ENCODE measurements at regions not wholly inside any gene's neighbourhood (a gene's known extent, or its start where the extent isn't known, plus 50 kb on each side); places are given as distances from the start of the nearest gene placed in this dataset.

DNA sequence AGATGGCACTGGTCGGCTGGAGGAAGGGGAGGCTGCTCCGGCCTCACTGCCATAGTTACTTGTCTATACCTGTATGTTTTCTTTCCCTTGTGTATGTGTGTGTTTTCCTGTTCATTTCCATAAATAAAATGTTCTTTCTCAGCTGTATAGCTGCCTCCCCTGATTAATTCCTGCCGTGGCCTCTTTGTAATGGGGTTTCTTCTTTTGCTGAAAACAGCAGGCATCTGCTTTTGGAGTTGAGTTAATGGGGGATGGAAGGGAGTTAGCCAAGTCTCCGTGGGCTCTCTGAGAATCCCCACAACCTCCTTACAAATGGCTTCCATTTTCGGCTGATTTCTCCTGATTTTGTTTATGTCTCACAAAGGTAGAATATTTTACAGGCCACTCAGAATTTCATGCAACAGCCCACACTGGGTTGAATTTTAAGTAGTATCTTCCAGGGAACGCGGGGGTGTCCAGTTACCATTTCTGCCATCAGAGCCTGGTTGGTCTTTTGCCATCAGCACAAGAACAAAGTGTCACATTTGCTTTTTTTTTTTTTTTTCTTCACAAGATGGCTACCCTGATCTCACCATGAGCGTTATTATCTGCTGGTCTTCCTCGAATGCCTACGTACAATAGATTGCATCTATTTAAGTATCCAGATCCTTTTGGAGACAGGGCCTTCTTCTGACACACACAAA lies 88.1 kb upstream of the NRP1 start:
- H3K4me3 ChIP-seq (ENCODE audit: low read depth, low read length): no peak overlapping the region
- DNase-seq (ENCODE audit: low read depth): no peak
- TF ChIP-seq, protein P1, sequence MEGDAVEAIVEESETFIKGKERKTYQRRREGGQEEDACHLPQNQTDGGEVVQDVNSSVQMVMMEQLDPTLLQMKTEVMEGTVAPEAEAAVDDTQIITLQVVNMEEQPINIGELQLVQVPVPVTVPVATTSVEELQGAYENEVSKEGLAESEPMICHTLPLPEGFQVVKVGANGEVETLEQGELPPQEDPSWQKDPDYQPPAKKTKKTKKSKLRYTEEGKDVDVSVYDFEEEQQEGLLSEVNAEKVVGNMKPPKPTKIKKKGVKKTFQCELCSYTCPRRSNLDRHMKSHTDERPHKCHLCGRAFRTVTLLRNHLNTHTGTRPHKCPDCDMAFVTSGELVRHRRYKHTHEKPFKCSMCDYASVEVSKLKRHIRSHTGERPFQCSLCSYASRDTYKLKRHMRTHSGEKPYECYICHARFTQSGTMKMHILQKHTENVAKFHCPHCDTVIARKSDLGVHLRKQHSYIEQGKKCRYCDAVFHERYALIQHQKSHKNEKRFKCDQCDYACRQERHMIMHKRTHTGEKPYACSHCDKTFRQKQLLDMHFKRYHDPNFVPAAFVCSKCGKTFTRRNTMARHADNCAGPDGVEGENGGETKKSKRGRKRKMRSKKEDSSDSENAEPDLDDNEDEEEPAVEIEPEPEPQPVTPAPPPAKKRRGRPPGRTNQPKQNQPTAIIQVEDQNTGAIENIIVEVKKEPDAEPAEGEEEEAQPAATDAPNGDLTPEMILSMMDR (IDR thresholded peaks at IDR 0.05; ENCODE audit: insufficient read depth, low read depth, low read length, missing control alignments): no peak

DNA sequence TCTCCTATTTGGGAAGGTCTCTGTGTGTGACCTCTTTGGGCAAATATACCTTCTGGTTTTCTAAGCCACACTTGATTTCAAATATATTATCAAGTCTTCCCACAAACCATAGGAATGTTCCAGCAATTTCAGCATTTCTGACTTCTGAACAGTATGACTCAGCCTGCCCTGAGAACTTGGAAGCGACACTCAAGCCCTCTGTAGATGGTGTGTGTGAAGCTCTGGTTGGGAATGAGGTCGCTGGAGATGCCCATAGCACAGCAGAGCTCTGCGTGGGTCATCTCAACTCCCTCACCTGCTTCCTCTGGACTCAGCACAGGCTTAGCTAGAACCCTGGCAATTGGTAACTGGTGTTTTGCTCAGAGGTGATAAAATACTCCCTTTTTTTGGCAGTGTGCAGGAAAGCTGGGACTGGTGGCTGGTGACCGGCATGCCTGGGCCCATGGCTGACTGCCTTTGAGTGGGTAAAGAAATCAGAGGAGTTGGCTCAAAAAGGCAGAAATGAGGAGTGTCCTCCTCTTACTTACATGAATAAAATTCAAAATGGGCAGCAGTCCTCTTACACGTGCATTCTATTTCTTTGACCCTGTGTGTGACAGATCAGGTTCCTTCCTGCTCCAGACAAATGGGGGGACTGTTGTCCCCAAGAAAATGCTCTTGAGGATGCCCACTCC lies 87.5 kb upstream of the NRP1 start:
- TF ChIP-seq, protein P1 (IDR thresholded peaks at IDR 0.05; ENCODE audit: insufficient read depth, low read depth, low read length, missing control alignments): no peak
- no peak overlapping the region for H3K4me3 ChIP-seq (ENCODE audit: low read depth, low read length)
- no peak for DNase-seq (ENCODE audit: low read depth)

DNA sequence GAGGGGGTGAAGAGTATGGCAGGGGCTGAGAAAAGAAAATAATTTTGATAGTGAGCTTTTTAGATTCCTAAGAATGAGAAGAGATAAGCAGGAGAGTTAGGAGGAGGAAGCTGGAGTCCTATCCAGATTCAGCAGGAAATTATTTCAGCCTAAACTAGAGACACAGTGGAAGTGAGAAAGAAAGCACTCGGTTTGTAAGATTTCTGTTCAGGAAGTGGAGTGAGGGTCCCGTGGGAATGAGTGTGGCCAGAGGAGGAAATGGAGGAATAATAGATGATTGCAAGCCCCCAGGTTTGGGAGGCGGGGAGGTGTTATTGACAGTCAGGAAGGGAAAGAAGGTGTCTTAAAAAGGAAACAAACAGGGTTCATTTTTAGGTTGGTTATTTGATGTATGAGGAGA lies 84.8 kb upstream of the NRP1 start:
- TF ChIP-seq, protein P1 (IDR thresholded peaks at IDR 0.05; ENCODE audit: insufficient read depth, low read depth, low read length, missing control alignments): no peak
- no peak overlapping the region for H3K4me3 ChIP-seq (ENCODE audit: low read depth, low read length)
- DNase-seq (ENCODE audit: low read depth): no peak

DNA sequence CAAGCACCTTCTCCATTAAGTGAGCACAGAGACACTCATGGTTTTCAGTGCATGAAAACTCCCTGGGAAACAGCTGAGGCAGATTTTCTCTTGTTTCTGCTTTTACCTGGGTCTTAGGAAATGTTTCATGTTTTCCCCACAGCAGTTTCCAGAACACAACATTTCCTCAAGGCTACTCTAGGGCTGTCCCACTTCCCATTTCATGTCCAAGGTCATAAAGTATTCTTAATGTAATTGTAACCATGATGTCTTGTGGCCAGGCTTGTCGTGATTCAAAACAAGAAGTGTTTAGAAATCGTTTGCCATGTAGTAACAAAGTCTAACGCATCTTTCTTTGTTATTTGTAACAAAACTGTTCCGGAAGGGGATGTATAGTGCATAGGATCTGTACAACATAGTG lies 83.8 kb upstream of the NRP1 start:
- no peak overlapping the region for H3K4me3 ChIP-seq (ENCODE audit: low read depth, low read length)
- DNase-seq (ENCODE audit: low read depth): no peak
- TF ChIP-seq, protein P1 (IDR thresholded peaks at IDR 0.05; ENCODE audit: insufficient read depth, low read depth, low read length, missing control alignments): no peak

DNA sequence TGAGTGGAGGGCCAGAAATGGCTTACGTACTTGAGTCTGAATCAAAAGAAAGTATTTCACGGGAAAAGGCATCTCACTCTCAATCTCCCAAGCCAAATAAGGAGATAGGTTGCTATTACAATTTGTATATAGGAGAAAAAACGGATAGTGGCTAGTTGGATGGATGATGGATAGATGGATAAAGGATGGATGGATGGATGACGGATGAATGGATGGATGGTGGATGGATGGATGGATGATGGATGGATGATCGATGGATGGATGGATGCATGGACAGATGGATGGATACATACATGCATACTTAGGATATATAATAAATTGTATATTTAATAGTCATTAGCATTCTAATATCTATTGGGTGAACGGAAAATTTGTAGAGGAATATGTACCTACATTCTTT lies 82.2 kb upstream of the NRP1 start:
- no peak overlapping the region for H3K4me3 ChIP-seq (ENCODE audit: low read depth, low read length)
- DNase-seq (ENCODE audit: low read depth): no peak
- TF ChIP-seq, protein P1 (IDR thresholded peaks at IDR 0.05; ENCODE audit: insufficient read depth, low read depth, low read length, missing control alignments): no peak

DNA sequence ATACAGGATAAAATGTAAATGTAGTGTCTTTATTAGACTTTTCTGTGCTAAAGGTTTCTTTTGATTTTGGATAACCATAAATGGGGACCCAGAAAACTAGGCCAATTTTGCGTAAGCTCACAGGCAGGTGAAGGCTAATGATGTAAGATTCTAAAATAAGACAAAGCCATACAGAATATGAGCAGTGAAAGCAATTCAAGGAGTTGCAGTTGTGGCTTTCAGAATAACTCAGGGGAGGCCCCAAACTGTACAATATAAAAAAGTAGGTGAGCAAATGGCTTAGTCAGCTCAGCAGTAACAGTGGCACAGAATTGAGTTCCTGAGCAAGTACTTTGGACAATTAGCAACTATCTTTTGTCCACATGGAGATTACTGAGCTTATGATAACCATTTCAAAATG lies 81.7 kb upstream of the NRP1 start:
- DNase-seq (ENCODE audit: low read depth): peak; percentile 44
- TF ChIP-seq, protein P1 (IDR thresholded peaks at IDR 0.05; ENCODE audit: insufficient read depth, low read depth, low read length, missing control alignments): no peak
- H3K4me3 ChIP-seq (ENCODE audit: low read depth, low read length): no peak overlapping the region
